Neural cell (in vitro differentiated cells): ENCODE measurements at regions not wholly inside any gene's neighbourhood (a gene's known extent, or its start where the extent isn't known, plus 50 kb on each side); places are given as distances from the start of the nearest gene placed in this dataset.

Source experiments
- CTCF ChIP-seq: fragments of 450-650 bp; IDR thresholded peaks from 2 replicates; pipeline ENCODE4 v1.5.1; 2014; ENCODE audit warnings: antibody characterized with exemption, mild to moderate bottlenecking, moderate library complexity; ENCODE audit not compliant: poor library complexity, severe bottlenecking
- EZH2 ChIP-seq: fragments of 200-600, 300-800 bp; shearing (Covaris generic), sonication (generic); IDR thresholded peaks from 2 replicates; pipeline ENCODE4 v1.6.1; 2014; ENCODE audit warnings: antibody characterized with exemption, low read length, borderline replicate concordance, mild to moderate bottlenecking; ENCODE audit not compliant: insufficient read depth, poor library complexity, severe bottlenecking
- MXI1 ChIP-seq: fragments of 450-650 bp; conservative IDR thresholded peaks from 2 replicates; pipeline ENCODE4 v1.6.1; 2014; ENCODE audit warnings: antibody characterized with exemption, mild to moderate bottlenecking; ENCODE audit not compliant: poor library complexity, severe bottlenecking
- POLR2AphosphoS5 ChIP-seq: IDR thresholded peaks from 2 replicates; pipeline ENCODE4 v1.6.1; 2012
- RAD21 ChIP-seq: fragments of 450-650 bp; conservative IDR thresholded peaks from 2 replicates; pipeline ENCODE4 v1.6.1; 2014; ENCODE audit warnings: antibody characterized with exemption, mild to moderate bottlenecking, moderate library complexity

DNA sequence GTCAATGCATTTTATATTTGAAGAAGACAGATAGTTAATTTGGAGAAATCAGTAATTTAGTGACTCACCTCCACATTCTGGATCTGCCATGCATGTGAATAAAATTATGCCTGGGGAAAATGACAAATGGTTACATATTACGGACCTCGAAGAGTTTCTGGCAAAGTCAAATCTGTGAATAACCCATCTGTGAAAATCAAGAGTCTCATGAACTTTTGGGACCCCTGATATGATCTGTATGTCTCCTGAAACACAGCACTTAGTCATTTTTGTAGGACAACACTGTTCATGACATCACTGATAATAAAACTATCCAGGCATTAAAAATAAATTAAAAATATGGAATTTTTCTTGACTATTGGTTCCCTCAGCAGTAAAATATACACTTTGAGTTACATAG, 584.5 kb downstream of the TLE4 start:
- TF ChIP-seq RAD21: no peak
- no peak for TF ChIP-seq POLR2AphosphoS5
- no peak for TF ChIP-seq MXI1
- no peak for TF ChIP-seq EZH2
- TF ChIP-seq CTCF: no peak
